ENCODE measurements at regions not wholly inside any gene's neighbourhood (a gene's known extent, or its start where the extent isn't known, plus 50 kb on each side); places are given as distances from the start of the nearest gene placed in this dataset.

DNA sequence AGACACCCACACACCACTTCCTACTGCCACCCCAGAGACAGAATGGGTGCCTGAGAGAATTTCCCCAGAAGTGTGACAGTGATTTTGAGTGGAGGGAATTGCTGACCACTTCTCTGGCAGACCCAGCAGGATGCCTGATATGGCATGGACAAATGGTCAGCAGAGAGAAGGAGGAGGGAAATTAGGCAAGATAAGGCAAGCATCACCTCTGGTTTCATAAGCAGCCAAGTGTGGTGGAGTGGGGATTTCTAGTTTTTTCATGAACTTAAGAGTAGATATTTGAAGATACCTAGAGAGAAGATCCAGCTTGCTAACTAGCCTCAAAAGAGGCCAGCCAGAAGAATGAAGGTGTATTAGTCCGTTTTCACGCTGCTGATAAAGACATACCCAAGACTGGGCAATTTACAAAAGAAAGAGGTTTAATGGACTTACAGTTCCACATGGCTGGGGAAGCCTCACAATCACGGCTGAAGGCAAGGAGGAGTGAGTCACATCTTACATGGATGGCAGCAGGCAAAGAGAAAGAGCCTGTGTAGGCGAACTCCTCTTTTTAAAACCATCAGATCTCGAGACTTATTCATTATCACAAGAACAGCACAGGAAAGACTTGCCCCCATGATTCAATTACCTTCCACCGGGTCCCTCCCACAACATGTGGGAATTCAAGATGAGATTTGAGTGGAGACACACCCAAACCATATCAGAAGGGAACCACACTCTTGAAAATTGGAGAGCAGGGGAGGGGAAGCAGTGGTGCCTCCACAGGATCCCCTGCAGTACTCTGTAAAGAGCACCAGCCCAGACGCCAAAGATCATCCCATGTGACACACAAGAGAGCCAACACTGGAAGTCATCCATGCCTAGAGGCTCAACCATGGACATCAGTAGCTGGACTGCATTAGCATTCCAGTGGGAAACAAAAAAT lies 64.2 kb downstream of the RBM43 start:
- DNase-seq (ENCODE audit: low spot score): no peak
- in situ Hi-C loops (cut with MboI; ENCODE audit: low sequenced_read_pairs, unreplicated experiment): no loop called here
- no peak for TF ChIP-seq CTCF (IDR thresholded peaks at IDR 0.05; ENCODE audit: borderline replicate concordance, control extremely low read depth, extremely low read depth, insufficient read depth, missing control alignments)

- in situ Hi-C loops (cut with MboI; ENCODE audit: low sequenced_read_pairs, unreplicated experiment): no loop called here
- DNase-seq (ENCODE audit: low spot score): no peak
- no peak for TF ChIP-seq CTCF (IDR thresholded peaks at IDR 0.05; ENCODE audit: borderline replicate concordance, control extremely low read depth, extremely low read depth, insufficient read depth, missing control alignments)
Measured at GRCh38 chr2:151193576-151193975, 68.1 kb downstream of the RBM43 start.

- in situ Hi-C loops (cut with MboI; ENCODE audit: low sequenced_read_pairs, unreplicated experiment): no loop called here
- TF ChIP-seq CTCF (IDR thresholded peaks at IDR 0.05; ENCODE audit: borderline replicate concordance, control extremely low read depth, extremely low read depth, insufficient read depth, missing control alignments): no peak
- no peak for DNase-seq (ENCODE audit: low spot score)
Measured at GRCh38 chr2:151192681-151193080, 69.0 kb downstream of the RBM43 start.

- TF ChIP-seq CTCF (IDR thresholded peaks at IDR 0.05; ENCODE audit: borderline replicate concordance, control extremely low read depth, extremely low read depth, insufficient read depth, missing control alignments): no peak
- no peak for DNase-seq (ENCODE audit: low spot score)
- in situ Hi-C loops (cut with MboI; ENCODE audit: low sequenced_read_pairs, unreplicated experiment): no loop called here
Measured at GRCh38 chr2:151191001-151191400, 70.7 kb downstream of the RBM43 start.

DNA sequence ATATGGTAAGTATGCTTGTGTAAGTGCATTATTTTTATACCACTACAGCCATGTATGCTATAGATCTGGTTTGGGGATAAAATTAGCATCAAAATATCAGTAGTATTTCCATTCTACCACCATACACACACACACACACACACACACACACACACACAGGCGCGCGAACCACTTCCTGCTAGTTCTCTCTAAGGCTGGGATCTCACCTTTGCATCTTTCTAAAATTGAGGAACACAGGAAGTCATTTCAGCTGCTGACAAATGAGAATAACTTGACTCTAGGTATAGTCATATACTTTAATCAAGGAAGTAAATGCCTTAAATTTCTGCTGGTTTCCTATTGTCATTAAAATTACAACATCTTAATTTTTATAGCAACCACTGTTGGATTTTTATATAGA lies 72.5 kb downstream of the RBM43 start:
- in situ Hi-C loops (cut with MboI; ENCODE audit: low sequenced_read_pairs, unreplicated experiment): no loop called here
- DNase-seq (ENCODE audit: low spot score): no peak
- no peak for TF ChIP-seq CTCF (IDR thresholded peaks at IDR 0.05; ENCODE audit: borderline replicate concordance, control extremely low read depth, extremely low read depth, insufficient read depth, missing control alignments)

GRCh38 chr2:151186011-151186410 lies 75.7 kb downstream of the RBM43 start:
- no peak for DNase-seq (ENCODE audit: low spot score)
- in situ Hi-C loops (cut with MboI; ENCODE audit: low sequenced_read_pairs, unreplicated experiment): no loop called here
- no peak for TF ChIP-seq CTCF (IDR thresholded peaks at IDR 0.05; ENCODE audit: borderline replicate concordance, control extremely low read depth, extremely low read depth, insufficient read depth, missing control alignments)

Data from GM13976 (cell line).